Pancreas (tissue), 10 donors: ENCODE measurements at regions not wholly inside any gene's neighbourhood (a gene's known extent, or its start where the extent isn't known, plus 50 kb on each side); places are given as distances from the start of the nearest gene placed in this dataset.

Experiments
- ATAC-seq, 4 donors: fragments of 200-7000 bp; cut with Tn5 transposase; one replicate each; pipeline versions ENCODE4 v1.8.0 to v1.9.1; 2020; ENCODE audit warnings: mild to moderate bottlenecking in 4 of 4, moderate library complexity in 4 of 4
- DNase-seq, 6 donors: peaks; one replicate each; pipeline ENCODE4 v3.0.0-alpha.2; 2020
- FAIRE-seq: peaks from 2 replicates; lab custom pipeline; 2012; peaks lifted over from hg19 to GRCh38; lab: Jason Lieb, UNC
- H3K27ac ChIP-seq, 4 donors: fragments of 200-600 bp; sonication (generic); 1 replicate in 3 of 4; 2 replicates in 1 of 4; pipeline versions ENCODE4 v1.5.0 to v1.8.0; 2020
- H3K27me3 ChIP-seq, 4 donors: fragments of 200-600 bp; one replicate each; pipeline ENCODE4 v1.8.0; 2021
- H3K36me3 ChIP-seq, 3 donors: fragments of 200-600 bp; sonication (generic) in 1 of 3; one replicate each; pipeline versions ENCODE4 v1.5.0 to v1.8.0; 2020 to 2021
- H3K4me1 ChIP-seq, 3 donors: fragments of 200-600 bp; one replicate each; pipeline ENCODE4 v1.8.0; 2021
- H3K4me3 ChIP-seq, 4 donors: fragments of 200-600 bp; sonication (generic) in 2 of 4; one replicate each; pipeline versions ENCODE4 v1.5.0 to v1.8.0; 2020 to 2021
- H3K9me3 ChIP-seq, 4 donors: fragments of 200-600 bp; one replicate each; pipeline ENCODE4 v1.8.0; 2021
- WGBS, 2 donors: extraction: QIAGEN DNeasy Blood & Tissue Kit; methylation state at CpG; one replicate each; pipeline ENCODE4 v1.1.7; 2013; 5-methylcytosine and 5-hydroxymethylcytosine counted together
- intact Hi-C, 3 donors: fragments of 100-400 bp; cut with DNase I; formaldehyde crosslinking; loops; one replicate each; pipeline versions ENCODE4 v1.11.1 to v1.14.2; 2022
- microRNA-seq, 2 donors: library from miRNA; unstranded; fragments of <30 nt; microRNA quantifications; one replicate each; pipeline versions ENCODE4 to v1.1.0, GENCODE V29; 2019 to 2020
- TF ChIP-seq, protein P1 (sequence below), 4 donors: fragments of 200-600 bp; sonication (generic) in 3 of 4; IDR thresholded peaks; one replicate each; pipeline versions ENCODE4 v1.5.0 to v1.8.0; 2021; ENCODE audit warnings: antibody characterized with exemption in 4 of 4
- donor health status: healthy with polysubstance abuse.
- donor health status: DM: no; HTN: no; CAD: no; lungs with moderate emphysema.
- donor health status: DM: no; HTN: no; CAD: no.
- donor health status: control.
- donor health status: control.
- donor health status: Bipolar disorder and iron deficiency.
- donor health status: DM: yes; HTN: yes; CAD: no.
- donor health status: DM: no; HTN: no; CAD: no.
- donor health status: DM: no; HTN: no; CAD: no.
- donor health status: DM: yes; HTN: yes; CAD: no.

DNA sequence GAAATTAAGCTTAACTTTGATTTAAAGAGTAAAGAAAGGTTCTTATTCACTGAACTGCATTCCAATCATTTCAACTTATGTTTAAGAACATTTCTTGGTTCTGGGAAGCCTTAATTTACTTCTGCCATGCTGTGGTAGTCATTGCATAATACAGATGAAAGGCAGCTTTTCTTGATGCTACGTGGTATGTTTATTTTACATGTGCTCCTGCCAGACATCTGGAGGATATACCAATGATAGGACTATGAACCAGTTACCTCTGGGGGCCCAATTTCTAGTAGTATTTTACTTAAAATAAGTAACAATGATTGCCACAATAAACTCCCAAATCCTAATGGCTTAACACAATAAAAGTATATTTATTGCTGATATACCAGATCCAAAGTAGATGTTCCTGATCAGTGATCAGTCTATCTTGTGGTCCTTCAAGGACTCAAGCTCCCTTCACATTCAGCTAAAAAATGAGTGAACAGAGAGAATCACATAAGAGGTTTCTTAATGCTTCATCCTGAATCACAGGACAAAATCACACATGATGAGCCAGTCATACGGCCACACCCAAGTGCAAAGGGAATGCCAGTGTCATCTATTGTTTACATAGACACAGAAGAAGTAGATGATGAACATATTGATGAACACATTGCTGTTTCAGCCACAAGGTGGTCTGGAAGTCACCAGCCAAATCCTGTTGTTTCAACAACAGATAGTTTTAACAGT lies 56.5 kb upstream of the CCN2 start:
- Histone ChIP-seq H3K4me1 (no peaks in the 10 kb centered on the region), H3K27ac (no peak overlapping the region), H3K36me3 (no peaks in the 10 kb centered on the region), H3K4me3 (no peak overlapping the region), H3K9me3 (no peaks in the 10 kb centered on the region), H3K27me3 (no peaks in the 10 kb centered on the region)
- ATAC-seq (no peak), FAIRE-seq (no peak), DNase-seq (no peak)
- intact Hi-C loops, result no loop called here
- TF ChIP-seq, protein P1, sequence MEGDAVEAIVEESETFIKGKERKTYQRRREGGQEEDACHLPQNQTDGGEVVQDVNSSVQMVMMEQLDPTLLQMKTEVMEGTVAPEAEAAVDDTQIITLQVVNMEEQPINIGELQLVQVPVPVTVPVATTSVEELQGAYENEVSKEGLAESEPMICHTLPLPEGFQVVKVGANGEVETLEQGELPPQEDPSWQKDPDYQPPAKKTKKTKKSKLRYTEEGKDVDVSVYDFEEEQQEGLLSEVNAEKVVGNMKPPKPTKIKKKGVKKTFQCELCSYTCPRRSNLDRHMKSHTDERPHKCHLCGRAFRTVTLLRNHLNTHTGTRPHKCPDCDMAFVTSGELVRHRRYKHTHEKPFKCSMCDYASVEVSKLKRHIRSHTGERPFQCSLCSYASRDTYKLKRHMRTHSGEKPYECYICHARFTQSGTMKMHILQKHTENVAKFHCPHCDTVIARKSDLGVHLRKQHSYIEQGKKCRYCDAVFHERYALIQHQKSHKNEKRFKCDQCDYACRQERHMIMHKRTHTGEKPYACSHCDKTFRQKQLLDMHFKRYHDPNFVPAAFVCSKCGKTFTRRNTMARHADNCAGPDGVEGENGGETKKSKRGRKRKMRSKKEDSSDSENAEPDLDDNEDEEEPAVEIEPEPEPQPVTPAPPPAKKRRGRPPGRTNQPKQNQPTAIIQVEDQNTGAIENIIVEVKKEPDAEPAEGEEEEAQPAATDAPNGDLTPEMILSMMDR (IDR thresholded peaks at IDR 0.05), result no peak
- 78 to 91% methylated on average over 2 of the region's 2 CpGs for WGBS, 2 donors

DNA sequence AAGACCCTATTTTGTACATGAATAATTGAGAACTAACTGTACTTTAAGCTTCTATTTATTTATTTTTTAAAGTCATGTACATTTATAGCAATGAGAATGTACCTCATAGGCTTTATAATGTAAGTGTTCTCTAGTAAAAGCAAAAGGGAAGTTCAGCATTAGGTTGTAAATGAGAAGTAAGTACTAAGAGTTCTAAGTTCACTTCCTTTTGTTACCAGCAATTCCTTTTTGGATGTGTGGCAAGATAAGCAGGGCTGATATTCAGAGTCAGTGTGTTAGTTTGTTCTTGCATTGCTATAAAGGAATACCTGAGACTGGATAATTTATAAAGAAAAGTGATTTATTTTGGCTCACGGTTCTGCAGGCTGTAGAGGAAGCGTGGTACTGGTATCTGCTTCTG lies 54.0 kb upstream of the CCN2 start:
- Histone ChIP-seq H3K27me3 (no peaks in the 10 kb centered on the region), H3K27ac (no peak overlapping the region), H3K36me3 (no peaks in the 10 kb centered on the region), H3K9me3 (no peaks in the 10 kb centered on the region), H3K4me1 (no peaks in the 10 kb centered on the region), H3K4me3 (no peak overlapping the region)
- 84 to 88% methylated on average over 2 of the region's 2 CpGs for WGBS, 2 donors
- no peak for DNase-seq
- peak; percentile 47 for FAIRE-seq
- intact Hi-C loops, result no loop called here
- TF ChIP-seq, protein P1 (IDR thresholded peaks at IDR 0.05), result no peak
- ATAC-seq, result no peak

DNA sequence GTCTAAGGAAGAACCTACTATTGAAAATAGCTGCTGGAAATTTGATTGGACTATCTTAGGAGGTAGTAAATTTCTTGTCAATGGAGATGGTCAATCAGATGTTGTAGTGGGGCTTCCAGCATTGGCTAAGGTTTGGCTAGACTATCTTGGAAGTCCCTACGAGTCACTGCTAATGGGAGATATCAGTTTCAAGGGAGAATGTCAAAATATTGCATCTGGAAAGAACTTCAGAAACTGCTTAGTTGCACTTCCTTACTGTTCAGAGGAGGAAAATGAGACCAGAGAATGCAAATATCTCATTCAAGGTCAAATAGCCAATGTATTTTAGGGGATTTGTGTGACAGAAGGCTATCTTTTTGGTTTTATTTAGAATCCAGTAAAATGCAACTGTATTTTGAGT lies 53.5 kb upstream of the CCN2 start:
- H3K4me3 ChIP-seq, result no peak overlapping the region
- no peaks in the 10 kb centered on the region for H3K4me1 ChIP-seq
- ATAC-seq (no peak), DNase-seq (no peak), FAIRE-seq (no peak)
- H3K36me3 ChIP-seq, result no peaks in the 10 kb centered on the region
- intact Hi-C loops, result no loop called here
- WGBS, 2 donors, result 65 to 79% methylated on average over 1 of the region's 1 CpG
- no peaks in the 10 kb centered on the region for H3K9me3 ChIP-seq
- H3K27ac ChIP-seq, result no peak overlapping the region
- TF ChIP-seq, protein P1 (IDR thresholded peaks at IDR 0.05), result no peak
- no peaks in the 10 kb centered on the region for H3K27me3 ChIP-seq

DNA sequence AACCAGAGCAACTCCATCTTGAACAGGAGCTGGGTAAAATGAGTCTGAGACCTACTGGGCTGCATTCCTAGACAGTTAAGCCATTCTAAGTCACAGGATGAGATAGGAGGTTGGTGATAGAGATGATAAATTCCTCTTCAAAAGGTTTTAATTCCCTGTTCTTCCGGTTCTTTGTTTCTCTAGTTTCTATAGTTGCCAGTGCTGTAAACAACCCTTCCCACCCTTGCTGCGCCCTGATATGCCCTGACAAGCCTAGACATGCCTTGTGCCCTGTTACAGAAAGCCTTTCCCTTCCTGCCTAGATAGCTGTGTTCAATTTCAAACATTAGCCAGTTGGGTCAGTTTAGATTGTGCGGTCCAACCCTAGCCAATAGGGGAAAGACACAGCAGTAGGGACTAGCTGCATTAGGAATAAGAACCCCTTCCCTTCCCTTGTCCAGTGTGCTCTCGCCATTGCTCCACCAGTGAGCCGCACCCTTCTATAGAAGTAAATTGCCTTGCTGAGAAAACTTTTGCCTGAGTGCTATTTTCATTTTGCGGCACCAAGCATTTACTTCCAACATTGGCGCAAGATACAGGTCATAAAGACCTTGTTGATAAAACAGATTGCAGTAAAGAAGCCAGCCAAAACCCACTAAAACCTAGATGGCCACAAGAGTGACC lies 52.5 kb upstream of the CCN2 start:
- Histone ChIP-seq H3K4me3 (no peak overlapping the region), H3K36me3 (no peaks in the 10 kb centered on the region), H3K4me1 (no peaks in the 10 kb centered on the region), H3K9me3 (no peaks in the 10 kb centered on the region), H3K27ac (no peak overlapping the region), H3K27me3 (no peaks in the 10 kb centered on the region)
- ATAC-seq (no peak), FAIRE-seq (no peak), DNase-seq (no peak)
- WGBS, 2 donors, result 88 to 95% methylated on average over 7 of the region's 7 CpGs
- TF ChIP-seq, protein P1 (IDR thresholded peaks at IDR 0.05), result no peak
- intact Hi-C loops, result no loop called here

Small RNA genes in the stretch of these regions (microRNA-seq; reads per million reads assigned to microRNA genes)
- 0 reads per million in 2 donors for gene MIR548AJ1
